Transverse colon (tissue), 3 donors: ENCODE measurements at regions not wholly inside any gene's neighbourhood (a gene's known extent, or its start where the extent isn't known, plus 50 kb on each side); places are given as distances from the start of the nearest gene placed in this dataset.

Experiments
- CTCF ChIP-seq, 5 experiments: fragments of 200-600 bp in 3 of 5; fragments of 450-650 bp in 2 of 5; sonication (generic) in 3 of 5; IDR thresholded peaks; 1 replicate in 2 of 5; 2 replicates in 3 of 5; pipeline ENCODE4 v1.5.1; 2016 to 2017; ENCODE audit warnings: antibody characterized with exemption in 5 of 5, inconsistent platforms in 3 of 5, mild to moderate bottlenecking in 2 of 5, moderate library complexity in 1 of 5
- EP300 ChIP-seq: sonication (generic); formaldehyde crosslinking; IDR thresholded peaks from one replicate; pipeline ENCODE4 v1.6.1; 2017; ENCODE audit warnings: antibody characterized with exemption, low read depth
- POLR2A ChIP-seq: fragments of 450-650 bp; IDR thresholded peaks from one replicate; pipeline ENCODE4 v1.6.1; 2016; ENCODE audit warnings: antibody characterized with exemption, mild to moderate bottlenecking, moderate library complexity

GRCh38 chr12:28099871-28100270, 90.4 kb upstream of the CCDC91 start:
- no peak for TF ChIP-seq CTCF (IDR thresholded peaks at IDR 0.05)
- TF ChIP-seq EP300, result no peak
- no peak for TF ChIP-seq POLR2A
